RWPE1 (cell line): ENCODE measurements at regions not wholly inside any gene's neighbourhood (a gene's known extent, or its start where the extent isn't known, plus 50 kb on each side); places are given as distances from the start of the nearest gene placed in this dataset.

Experiments
- CTCF ChIA-PET: fragments of 350-600 bp; sonication (Branson Sonifier 250); formaldehyde crosslinking; extraction: SDS; loops from one replicate; lab custom pipeline; 2021; lab: Yijun Ruan, JAX
- POLR2A ChIA-PET: fragments of 400-600 bp; formaldehyde crosslinking; extraction: SDS; loops from one replicate; lab custom pipeline; 2020; ENCODE audit warnings: antibody characterized with exemption; ENCODE audit not compliant: low non-redundant PET; lab: Yijun Ruan, JAX
- DNase-seq: peaks from one replicate; pipeline ENCODE4 v3.0.0; 2012; ENCODE audit warnings: low spot score
- H3K27ac ChIP-seq: fragments of 450-650 bp; 2 replicates; pipeline ENCODE4 v1.5.1; 2017
- CTCF ChIP-seq: fragments of 450-650 bp; conservative IDR thresholded peaks from 2 replicates; pipeline ENCODE4 v1.5.1; 2017; ENCODE audit warnings: low read depth, mild to moderate bottlenecking

GRCh38 chr18:75839041-75839440 is 411.5 kb upstream of the SMIM21 start:
- no peak for DNase-seq
- no peak overlapping the region for H3K27ac ChIP-seq
- POLR2A ChIA-PET, result no interaction called here
- CTCF ChIA-PET, result no interaction called here
- no peak for TF ChIP-seq CTCF

GRCh38 chr18:75837316-75837715 is 409.8 kb upstream of the SMIM21 start:
- H3K27ac ChIP-seq, result no peak overlapping the region
- DNase-seq, result no peak
- ChIA-PET POLR2A (no interaction called here), CTCF (no interaction called here)
- no peak for TF ChIP-seq CTCF

- CTCF ChIA-PET, result no interaction called here
Measured at GRCh38 chr18:75836516-75836915, 409.0 kb upstream of the SMIM21 start.

GRCh38 chr18:75831960-75832359 is 404.5 kb upstream of the SMIM21 start:
- no peak overlapping the region for H3K27ac ChIP-seq
- POLR2A ChIA-PET, result no interaction called here
- CTCF ChIA-PET, result no interaction called here
- DNase-seq, result no peak
- TF ChIP-seq CTCF, result no peak

More at GRCh38 chr18:75836516-75836915, 409.0 kb upstream of the SMIM21 start:
- POLR2A ChIA-PET, result no interaction called here
- DNase-seq, result no peak
- H3K27ac ChIP-seq, result no peak overlapping the region
- TF ChIP-seq CTCF, result no peak

- POLR2A ChIA-PET, result no interaction called here
- CTCF ChIA-PET, result no interaction called here
Measured at GRCh38 chr18:75830828-75831227, 403.3 kb upstream of the SMIM21 start.

GRCh38 chr18:75829091-75829490 is 401.6 kb upstream of the SMIM21 start:
- no peak overlapping the region for H3K27ac ChIP-seq
- DNase-seq, result no peak
- ChIA-PET CTCF (no interaction called here), POLR2A (no interaction called here)
- no peak for TF ChIP-seq CTCF

More at GRCh38 chr18:75830828-75831227, 403.3 kb upstream of the SMIM21 start:
- DNase-seq, result no peak
- H3K27ac ChIP-seq, result no peak overlapping the region
- no peak for TF ChIP-seq CTCF

- DNase-seq, result no peak
- no peak for TF ChIP-seq CTCF
- H3K27ac ChIP-seq, result no peak overlapping the region
- CTCF ChIA-PET, result no interaction called here
- POLR2A ChIA-PET, result no interaction called here
Measured at GRCh38 chr18:75828379-75828778, 400.9 kb upstream of the SMIM21 start.
